ENCODE measurements at regions not wholly inside any gene's neighbourhood (a gene's known extent, or its start where the extent isn't known, plus 50 kb on each side); places are given as distances from the start of the nearest gene placed in this dataset.

DNA sequence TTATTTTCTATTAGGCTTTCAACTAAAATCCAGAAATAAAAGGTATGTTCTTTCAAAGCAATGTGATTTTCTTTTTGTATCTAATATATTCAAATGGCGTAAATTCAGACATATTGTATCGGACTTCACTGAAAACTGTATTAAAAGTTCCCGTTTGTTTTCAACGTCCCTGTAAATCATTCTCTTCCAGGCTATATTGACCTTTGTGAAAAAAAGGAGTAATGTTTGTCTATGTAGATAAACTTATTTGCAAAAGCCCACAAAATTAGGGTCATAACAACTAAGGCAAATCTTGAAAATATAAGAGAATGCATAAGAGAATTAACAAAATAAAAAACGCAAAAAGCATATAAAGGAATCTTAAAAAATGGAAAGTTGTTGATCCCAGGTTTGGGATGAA, 1492.4 kb downstream of the AACS start:
- no peak for DNase-seq

DNA sequence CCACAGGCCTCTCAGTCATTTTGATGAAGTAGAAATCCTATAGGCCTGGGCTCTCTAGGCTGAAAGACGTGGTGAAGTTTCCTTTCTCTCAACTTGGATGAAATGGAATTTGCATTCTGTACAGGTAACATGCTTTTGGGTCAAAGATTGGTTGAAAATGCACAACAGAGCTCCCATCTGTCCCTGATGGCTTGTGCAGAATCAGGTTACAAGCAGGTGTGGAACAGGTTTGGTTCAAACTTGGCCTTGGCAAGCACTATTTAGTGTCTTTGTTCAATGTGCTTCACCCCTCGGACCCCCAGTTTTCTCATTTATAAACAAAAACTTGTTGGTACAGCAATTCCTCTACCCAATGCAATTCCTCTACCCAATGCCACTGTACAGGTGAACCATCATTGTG, 1493.0 kb downstream of the AACS start:
- DNase-seq, result no peak

DNA sequence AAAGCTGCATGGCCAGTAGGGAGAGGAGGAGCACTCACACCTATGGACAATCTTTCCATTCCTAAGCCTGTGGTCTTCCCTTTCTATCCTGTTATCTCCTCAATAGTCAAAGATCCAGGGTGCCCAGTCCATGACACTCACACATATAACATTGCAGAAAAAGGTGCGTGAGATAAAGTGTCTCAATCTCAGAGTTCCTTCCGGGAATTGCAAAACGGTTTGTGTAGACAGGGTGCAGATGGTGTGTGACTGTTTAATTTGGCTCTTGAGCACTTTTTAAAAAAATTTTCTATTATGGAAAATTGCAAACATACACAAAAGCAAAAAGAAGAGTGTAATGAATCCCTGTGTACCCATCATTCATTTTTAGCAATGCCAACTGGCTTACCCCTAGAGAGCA, 1493.6 kb downstream of the AACS start:
- no peak for DNase-seq

DNA sequence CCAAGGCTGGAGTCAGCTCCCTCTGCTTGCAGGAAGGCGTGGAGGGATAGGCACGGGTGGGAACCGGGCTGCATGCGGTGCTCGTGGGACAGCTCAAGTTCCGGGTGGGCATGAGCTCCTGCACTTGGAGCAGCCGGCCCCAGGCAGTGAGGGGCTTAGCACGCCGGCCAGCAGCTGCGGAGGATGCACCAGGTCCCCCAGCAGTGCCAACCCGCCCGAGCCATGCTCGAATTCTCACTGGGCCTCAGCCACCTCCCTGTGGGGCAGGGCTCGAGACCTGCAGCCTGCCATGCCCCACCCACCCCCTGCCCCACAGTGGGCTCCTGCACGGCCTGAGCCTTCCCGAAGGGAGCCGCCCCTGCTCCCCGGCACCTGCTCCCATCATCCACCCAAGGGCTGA, 1501.8 kb downstream of the AACS start:
- no peak for DNase-seq

DNA sequence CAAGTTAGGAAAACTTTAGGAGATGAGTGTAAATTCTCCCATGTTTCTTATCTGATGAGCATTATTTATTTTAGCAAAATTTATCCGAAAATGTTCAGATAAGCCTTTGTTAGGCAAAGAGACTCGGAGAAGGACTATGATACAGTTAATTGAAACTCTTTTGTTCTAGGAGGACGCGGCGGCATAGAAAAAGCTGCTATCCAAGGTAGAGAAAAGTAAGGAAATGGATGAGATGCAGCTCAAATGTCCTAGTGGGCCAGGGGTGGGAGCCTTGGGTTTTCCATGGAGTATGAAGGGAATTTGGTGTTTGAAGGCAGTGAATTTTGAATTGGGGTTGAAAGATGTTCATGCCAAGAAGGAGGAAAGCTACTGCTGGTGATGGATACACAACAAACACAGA, 1504.5 kb downstream of the AACS start:
- DNase-seq, result no peak

DNA sequence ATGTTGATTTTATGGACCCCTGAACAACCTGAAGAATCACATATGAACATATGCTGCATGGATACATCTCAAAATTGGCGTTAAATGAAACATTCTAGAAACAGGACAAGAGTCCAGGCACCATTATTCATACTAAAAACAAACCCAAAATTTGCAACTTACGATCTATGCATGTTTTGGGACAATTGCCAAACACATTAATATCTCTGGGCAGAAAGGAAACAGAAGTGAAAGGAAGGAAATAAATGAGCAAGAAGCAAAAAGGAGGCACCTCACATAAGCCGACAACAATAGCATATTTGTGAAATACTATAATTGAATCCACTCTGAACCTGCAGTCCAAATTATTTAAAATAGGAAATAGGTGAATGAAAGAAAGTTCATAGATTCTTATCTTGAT, 1505.3 kb downstream of the AACS start:
- DNase-seq, result no peak

DNA sequence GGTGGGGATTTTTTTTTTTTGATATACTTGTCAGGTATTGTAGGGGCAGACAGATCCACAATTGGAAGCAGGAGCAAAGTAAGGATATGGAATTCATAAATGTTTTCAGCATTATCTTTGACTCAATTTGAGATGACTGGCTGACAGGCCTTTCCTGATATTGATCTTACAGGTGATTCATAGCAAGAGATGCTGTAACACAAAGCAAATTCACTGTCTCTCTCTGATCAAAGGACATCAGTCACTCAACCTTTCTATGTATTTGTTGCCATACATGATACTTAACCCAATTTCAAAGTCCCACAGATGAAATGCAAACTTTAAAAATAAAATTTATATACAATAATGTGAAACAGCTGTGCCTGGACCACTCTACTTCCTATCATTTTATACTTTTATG, 1506.9 kb downstream of the AACS start:
- no peak for DNase-seq

DNA sequence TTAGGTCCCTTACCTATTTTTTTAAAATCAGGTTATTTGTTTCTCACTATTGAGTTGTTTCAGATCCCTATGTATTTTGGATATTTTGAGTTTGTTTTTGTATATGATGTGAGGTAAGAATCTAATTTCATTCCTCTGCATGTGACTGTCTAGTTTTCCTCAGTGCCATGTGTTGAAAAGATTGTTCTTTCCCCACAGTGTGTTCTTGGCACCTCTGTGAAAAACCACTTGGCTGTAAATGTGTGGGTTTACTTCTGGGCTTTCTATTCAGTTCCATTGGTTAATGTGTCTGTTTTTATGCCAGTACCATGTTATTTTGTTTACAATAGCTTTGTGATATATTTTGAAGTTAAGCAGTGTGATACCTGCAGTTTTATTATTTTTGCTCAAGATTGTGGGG, 1516.4 kb downstream of the AACS start:
- no peak for DNase-seq

DNA sequence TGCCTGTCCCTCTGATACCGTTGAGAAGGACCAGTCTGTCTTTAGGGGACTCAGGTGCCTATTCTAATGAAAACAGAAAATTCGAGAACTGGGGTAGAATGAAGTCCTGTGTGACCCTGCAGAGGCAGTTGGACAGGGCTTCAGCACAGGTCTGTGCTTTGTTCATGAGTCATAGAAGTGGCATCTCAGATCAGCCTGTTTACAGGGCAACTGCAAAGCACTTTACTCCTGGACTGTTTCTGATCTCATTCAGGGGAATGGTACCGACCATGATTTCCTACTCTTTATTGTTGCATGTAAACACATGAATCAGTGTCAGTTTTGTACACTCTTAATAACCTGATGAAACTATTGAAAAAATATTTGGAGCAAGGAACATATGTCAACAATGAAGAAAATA, 1517.0 kb downstream of the AACS start:
- DNase-seq, result no peak

DNA sequence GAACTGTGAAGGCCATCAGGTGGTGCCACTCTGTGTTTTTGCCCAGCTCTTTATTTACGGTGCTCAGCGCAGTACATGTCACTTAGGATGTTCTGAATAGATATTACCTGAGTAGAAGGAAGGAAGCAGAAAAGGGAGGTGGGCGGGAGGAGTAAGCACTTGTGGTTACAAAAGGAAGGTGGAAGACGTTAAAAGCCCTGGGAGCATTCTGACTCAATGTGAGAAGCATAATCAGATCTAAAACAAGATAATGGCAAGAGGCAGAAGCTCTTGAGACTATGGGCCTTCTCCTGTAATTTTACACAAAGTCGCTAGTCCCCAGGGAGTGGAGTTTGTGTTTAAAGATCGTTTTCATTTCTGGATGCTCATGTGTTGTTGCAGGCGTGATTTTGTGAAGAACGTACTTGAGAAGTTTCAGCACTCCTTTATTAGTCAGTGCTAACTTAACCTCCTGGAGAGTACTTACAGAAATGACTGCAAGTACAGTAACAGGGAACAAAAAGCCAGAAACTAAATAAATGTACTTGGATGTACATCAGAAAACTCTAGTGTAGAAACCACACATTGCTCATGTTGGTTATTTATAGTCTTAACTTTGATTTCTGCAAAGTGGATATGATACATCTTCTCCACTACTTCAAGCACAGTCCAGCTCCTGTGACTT, 1523.5 kb downstream of the AACS start:
- DNase-seq, result no peak

DNA sequence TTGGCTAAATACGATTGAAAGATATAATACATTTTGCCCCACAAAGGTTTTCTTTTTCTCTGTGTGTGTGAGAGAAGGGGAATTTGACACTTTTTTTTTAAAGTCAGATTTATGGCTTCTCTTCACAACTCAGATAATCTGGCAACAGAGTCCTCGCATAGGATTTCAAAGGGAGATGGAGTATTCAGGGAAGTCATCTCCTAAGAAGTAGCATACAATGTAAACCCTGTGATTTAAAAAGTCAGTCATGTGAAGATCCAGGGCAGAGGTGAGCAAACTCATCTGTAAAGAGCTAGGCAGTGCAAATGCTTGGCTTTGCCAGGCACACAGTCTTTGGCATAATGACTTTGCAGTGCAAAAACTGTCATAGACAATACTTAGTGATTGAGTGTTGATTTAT, 1526.3 kb downstream of the AACS start:
- no peak for DNase-seq

DNA sequence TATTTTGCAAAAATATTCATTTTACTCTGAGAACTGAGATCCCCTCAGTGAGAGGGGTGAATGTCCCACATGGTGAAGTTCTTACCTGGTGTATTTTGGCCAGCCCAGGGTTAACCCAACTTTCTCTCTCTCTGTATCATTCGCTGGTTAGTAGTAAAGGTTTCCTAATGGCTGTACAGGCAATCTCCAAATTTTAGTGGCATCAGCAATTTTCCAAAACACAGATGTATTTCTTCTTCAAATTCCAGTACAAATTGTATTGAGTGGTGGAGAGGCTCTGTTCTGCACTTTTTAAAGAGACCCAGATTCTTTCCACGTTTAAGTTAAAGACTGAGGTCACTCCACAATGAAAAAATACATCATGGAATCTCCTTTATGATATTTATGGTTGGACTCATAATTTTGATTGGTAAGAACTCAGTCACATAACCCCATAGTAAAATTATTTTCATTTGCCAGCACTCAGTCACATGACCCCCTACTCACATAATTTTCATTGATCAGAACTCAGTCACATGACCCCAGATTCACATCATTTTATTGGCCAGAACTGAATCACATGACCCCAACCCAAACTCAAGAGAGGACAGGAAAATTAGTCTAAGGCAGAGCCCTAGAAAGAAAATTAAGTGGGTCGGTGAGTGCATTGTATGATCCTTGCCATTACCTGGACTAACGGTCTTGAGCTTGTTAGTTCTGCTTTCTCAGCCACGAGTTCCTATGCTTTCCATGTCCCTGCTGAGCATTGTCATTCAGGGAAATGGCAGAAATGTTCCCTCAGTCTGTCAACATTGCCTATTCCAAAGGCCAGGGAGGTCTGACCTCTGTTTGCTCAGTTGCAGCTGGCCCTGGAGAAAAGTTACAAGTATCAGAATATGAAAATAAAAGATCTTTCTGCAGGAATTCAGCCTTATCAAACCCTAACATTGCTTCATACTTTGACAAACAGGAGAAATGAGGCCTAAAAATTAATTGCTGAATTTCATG, 1536.2 kb downstream of the AACS start:
- no peak for DNase-seq

DNA sequence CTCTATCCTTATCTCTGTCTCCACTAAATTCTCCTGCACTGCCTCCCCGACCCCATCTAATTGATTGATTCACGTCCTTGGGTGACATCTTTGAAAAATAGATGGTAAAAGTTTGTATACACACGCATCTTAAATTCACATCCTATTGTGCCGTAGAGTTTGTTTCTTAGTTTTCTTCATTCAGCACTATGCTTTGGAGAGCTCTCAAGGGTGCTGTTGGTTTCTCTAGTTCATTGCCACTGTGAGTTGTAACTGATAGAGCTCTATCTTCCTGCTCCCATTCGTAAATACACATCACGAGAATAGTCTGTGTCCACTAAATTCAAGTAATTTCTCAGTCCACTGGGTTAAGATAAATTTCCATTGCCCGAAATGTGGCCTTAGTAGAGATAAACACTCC, 1537.4 kb downstream of the AACS start:
- no peak for DNase-seq

DNA sequence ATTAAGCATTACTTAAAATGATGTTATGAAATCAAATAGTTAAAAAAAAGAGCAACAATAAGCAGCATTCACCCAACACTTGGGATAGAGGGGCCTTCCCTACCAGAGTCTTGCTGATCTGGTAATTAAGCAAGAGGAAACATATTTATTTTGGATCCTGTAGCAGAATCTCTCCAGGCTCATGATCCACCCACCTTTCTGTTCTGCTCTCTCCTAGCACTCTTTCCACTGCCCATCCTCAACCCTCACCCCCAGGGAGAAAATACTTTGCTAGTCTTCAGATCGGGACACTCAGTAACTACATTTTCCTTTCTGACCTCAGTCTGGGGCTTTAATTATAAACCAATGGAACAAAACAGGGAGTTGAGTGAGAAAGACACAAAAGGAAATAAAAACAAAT, 1541.9 kb downstream of the AACS start:
- DNase-seq, result no peak

DNA sequence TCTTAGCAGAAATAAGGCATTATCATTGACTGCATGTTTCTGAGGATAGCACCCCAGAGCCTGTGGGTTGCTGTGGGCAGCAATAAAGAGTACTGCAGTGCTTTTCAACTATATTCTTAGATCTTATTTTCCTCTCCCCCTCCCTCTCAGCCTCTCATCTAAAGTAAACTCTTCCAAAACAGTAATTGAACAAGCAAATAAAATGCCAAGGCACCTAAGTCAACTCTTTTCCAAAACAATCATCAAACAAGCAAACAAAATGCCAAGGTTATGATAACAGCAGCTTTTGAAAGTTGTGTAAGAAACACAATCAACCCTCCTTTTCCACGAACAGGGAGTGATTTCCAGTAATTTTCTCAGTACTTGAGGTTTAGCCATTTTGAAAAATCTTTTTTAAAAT, 1542.6 kb downstream of the AACS start:
- DNase-seq, result no peak

DNA sequence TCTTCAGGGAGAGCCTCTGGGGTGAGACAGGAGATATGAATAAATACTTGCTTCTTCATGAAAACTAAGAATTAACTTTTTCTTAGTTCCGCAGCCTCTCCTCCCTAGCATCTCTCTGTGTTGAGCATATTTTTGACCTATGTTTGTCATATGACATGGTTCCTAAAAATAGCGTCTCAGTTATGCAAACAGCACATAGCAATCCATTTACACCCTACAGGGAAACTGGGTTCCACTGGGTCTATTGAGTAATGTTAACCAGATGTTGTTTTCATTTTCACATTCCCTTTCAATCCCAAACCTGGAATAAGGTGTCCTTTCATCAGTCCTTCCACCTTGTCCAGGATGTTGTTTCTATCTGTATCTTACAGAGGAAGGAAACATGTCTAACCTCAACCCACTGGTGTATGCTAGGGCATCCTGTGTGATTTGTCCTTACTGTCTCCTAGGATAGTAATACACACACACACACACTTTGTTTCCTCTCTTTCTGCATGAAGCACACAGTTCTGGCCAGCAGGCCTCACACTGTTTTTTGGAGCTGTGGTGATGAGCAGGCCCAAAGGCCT, 1543.5 kb downstream of the AACS start:
- DNase-seq, result no peak

DNA sequence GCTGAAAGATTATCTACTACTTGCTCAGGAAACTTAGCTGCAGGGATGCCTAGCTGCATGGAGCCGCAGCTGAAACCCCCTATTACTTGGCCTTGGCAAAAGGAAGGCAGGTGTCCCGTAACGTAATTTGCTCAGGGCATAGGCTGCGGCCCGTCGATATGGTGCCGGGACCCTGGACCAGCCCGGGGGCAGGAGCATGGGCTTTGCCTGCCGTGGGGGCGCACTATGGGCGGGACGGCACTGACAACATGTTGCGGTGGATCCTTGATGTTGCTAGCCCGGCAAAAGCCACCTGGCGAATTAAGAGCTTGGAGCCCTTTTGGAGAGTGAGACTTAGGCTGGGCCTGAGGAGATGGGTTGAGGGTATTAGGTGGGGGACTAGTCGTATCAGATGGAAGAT, 1551.2 kb downstream of the AACS start:
- DNase-seq, result no peak

DNA sequence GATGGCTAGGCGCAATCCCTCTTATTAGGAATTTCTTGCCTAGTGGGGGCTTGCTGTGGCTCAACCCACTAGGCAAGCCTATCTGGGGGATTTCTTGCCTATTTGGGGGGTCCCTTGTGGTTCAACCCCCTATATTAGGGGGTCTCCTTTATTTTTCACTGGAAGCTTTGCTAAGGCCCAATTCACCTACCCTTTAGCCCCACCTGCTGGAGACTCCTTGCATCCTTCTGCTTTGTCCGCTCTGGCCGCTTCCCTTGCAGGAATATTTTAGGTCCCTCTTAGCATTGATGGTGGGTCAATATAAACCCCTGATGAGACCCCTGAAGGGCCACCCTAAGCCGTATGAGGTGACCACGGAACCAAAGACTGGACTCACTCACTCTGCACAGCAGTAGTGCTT, 1552.1 kb downstream of the AACS start:
- no peak for DNase-seq

DNA sequence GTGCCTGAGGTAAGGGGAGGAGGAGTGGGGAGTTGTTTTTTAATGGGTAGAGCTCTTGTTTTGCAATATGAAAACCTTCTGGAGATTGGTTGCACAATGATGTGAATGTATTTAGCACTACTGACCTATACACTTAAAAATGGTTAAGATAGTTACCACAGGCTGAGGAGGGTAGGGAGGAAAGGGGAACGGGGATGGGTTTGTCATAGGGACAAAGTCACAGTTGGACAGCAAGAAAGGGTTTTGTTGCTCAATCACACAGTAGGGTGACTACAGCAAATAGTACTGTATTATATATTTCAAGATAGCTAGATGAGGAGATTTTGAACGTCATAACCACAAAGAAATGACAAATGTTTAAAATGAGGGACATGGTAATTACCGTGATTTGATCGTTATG, 1562.4 kb downstream of the AACS start:
- no peak for DNase-seq

DNA sequence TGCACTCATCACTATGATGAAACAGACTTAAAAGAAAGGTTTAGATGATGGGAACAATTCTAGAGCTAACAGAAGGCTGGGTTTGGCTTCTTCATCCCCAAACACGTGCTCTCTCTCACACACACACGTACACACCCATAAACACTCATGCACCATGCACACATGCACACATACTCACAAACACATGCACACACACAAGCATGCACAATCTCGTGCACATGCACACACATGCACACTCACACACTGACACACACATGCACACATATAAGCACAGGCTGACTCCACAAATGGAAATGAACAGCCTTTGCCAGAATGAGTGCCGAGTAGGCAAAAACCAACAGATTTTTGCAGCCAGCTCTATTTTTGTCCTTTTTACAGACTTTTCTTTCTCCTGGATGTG, 1571.6 kb downstream of the AACS start:
- no peak for DNase-seq

DNA sequence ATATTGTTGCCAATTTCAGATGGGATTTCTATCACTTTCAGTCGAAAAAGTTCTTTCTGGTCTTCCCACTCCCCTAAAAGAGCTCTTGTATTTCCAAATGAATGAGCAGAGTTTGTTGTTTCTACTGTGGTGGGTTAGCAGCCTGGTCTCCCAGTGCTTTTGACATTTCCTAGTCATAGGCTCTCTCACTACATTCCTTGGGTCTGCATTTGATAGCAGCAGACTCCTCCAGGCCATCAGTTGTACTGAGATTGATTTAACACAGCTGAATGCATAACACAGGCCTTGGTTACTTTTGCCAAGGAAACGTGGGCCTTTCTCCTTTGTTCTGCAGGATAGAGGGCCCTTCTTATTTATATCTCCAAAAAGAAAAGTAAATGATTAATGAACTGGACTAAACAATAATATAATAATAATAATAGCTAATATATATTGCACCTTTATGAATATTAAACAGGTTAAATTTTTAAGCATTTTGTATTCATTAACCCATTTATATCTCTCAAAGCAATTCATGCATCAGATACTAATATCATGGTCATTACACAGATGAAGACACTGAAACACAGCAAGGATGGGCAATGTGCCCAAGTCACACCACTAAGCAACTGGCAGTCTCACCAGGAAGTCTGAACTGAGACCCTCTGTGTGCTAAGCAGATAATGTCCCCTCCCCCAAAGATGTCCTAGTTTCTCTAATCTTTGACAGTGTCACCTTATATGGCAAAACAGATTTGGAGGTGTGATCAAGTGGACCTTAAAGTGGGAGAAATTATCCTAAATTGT, 1579.2 kb downstream of the AACS start:
- DNase-seq, result no peak

DNA sequence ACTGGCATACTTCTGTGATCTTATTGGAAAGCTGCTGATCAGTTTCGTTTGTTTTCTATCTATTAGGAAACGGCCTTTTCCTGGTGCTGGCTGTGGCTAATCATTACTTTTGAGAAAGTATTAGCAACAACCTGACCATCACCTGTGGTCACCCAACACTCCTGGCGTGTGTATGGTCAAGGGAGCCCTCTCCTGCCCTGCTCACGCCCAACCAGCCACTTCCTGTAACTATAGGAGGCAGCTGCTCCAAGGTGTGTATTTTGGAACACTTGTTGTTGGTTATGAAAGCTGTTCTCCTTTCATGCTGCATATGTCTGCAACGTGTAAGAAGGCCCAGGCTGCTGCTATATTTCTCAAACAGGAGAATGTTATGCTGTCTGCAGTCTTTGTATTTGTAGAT, 1582.8 kb downstream of the AACS start:
- DNase-seq, result no peak

DNA sequence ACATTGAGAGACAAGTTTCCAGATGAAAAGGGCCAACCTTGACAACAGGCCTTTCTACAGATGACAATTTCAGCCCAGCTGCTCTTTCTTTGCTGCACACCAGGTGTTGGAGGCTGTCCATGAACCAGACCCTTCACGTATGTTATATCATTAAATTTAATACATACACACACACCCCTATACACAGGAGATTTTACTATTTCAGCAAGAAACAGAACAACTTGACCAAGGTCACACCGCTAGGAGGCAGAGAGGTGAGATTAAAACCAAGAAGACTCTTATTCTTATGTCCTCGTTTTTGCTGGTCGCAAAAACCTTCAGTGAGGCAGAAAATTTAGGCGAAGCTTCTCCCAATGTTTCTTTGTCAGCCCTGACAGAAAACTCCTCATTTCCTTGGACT, 1585.9 kb downstream of the AACS start:
- DNase-seq, result no peak
